ENCODE measurements at regions not wholly inside any gene's neighbourhood (a gene's known extent, or its start where the extent isn't known, plus 50 kb on each side); places are given as distances from the start of the nearest gene placed in this dataset.

DNA sequence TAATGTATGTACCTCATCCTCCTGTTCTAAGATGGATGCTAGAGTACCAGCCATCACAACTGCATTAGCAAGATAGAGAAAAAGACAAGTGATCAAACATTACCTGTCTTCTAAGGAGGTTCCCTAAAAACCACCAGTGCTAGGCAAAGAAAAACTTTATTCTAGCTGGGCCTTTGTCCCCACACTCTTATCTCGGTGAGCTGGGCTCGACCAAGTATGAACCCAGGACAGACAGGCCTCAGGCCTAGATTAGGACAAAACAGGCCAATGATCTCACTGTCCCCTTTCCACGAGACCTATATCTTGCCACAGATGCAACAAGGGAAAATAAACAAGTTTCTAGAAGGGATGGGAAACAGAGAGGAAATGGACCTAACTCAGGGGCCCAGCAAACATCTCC is 127.6 kb upstream of the PKDCC start:
- no peaks in the 10 kb centered on the region for H3K36me3 ChIP-seq (ENCODE audit: low read depth)
- no TSS peak for BruUV-seq (replicated peaks)
- no peak overlapping the region for H2AFZ ChIP-seq
- no peaks in the 10 kb centered on the region for H3K79me2 ChIP-seq (ENCODE audit: low read depth)
- peaks cover 26% of the 10 kb centered on the region for H3F3A ChIP-seq (ENCODE audit: insufficient read depth, low read depth)
- H4K20me1 ChIP-seq (ENCODE audit: insufficient read depth): no peaks in the 10 kb centered on the region
- TF ChIP-seq, protein P1, sequence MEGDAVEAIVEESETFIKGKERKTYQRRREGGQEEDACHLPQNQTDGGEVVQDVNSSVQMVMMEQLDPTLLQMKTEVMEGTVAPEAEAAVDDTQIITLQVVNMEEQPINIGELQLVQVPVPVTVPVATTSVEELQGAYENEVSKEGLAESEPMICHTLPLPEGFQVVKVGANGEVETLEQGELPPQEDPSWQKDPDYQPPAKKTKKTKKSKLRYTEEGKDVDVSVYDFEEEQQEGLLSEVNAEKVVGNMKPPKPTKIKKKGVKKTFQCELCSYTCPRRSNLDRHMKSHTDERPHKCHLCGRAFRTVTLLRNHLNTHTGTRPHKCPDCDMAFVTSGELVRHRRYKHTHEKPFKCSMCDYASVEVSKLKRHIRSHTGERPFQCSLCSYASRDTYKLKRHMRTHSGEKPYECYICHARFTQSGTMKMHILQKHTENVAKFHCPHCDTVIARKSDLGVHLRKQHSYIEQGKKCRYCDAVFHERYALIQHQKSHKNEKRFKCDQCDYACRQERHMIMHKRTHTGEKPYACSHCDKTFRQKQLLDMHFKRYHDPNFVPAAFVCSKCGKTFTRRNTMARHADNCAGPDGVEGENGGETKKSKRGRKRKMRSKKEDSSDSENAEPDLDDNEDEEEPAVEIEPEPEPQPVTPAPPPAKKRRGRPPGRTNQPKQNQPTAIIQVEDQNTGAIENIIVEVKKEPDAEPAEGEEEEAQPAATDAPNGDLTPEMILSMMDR (conservative IDR thresholded peaks at IDR 0.05): no peak
- no peak for TF ChIP-seq EZH2 (IDR thresholded peaks at IDR 0.05; ENCODE audit: low read depth)
- CTCF ChIA-PET: no interaction called here
- no peaks in the 10 kb centered on the region for H3K27me3 ChIP-seq (ENCODE audit: insufficient read depth, low read depth)
- no peak overlapping the region for H3K4me3 ChIP-seq
- H3K9me3 ChIP-seq (ENCODE audit: insufficient read depth, low read depth): peaks cover 3% of the 10 kb centered on the region; the same call in 1 of the 2 replicates
- intact Hi-C loops (cut with micrococcal nuclease; ENCODE audit: unreplicated experiment): loop anchor here (5.0 kb wide), 1 partner anchor 127 kb away; the partner anchor contains the start of gene PKDCC
- no peak for DNase-seq
- H3K27ac ChIP-seq: peak overlapping the region; percentile 76; the same call in 1 of the 2 replicates
- POLR2A ChIA-PET (ENCODE audit: unreplicated experiment): interaction anchor here (0.6 kb wide), 1 partner anchor 47 kb away, joined by 3 read pairs; no protein-coding TSS in a partner anchor
- H3K4me1 ChIP-seq (replicated peaks; ENCODE audit: insufficient read depth): peaks cover 33% of the 10 kb centered on the region
- no peaks in the 10 kb centered on the region for H3K9me2 ChIP-seq (ENCODE audit: insufficient read depth)
- H3K4me2 ChIP-seq: no peak overlapping the region; the same call in 1 of the 2 replicates

DNA sequence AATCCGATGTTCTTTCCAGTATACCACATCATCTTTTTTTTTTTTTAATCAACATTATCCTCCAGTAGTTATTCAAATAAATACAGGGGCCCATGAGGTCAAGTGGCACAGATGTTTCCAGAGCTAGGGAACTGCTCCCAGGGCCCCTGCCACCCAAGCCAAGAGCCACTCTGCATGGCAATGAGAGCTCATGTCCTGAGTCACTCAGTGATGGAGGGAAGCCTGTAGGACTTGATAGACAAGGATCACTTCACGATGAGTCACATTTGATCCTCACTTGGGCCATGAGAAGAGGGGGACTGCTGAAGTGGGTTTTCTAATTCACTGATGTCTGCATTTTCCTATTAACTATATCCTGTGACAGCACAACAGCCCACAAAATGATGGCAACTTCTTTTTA is 127.0 kb upstream of the PKDCC start:
- ChIA-PET CTCF (interaction anchor here (0.6 to 0.7 kb wide), 2 partner anchors 41 to 59 kb away, joined by 3 read pairs; no protein-coding TSS in a partner anchor), POLR2A (ENCODE audit: unreplicated experiment) (interaction anchor here (0.6 kb wide), 2 partner anchors 21 to 46 kb away, joined by 3 to 7 read pairs; no protein-coding TSS in a partner anchor)
- Histone ChIP-seq H3K27me3 (ENCODE audit: insufficient read depth, low read depth) (no peaks in the 10 kb centered on the region), H3K4me3 (no peak overlapping the region), H3K9me3 (ENCODE audit: insufficient read depth, low read depth) (peaks cover 8% of the 10 kb centered on the region; the same call in 1 of the 2 replicates), H4K20me1 (ENCODE audit: insufficient read depth) (no peaks in the 10 kb centered on the region), H3K27ac (peak overlapping the region; percentile 76; the same call in 1 of the 2 replicates), H3K4me1 (replicated peaks; ENCODE audit: insufficient read depth) (peaks cover 33% of the 10 kb centered on the region), H3K79me2 (ENCODE audit: low read depth) (no peaks in the 10 kb centered on the region), H3F3A (ENCODE audit: insufficient read depth, low read depth) (peaks cover 26% of the 10 kb centered on the region), H2AFZ (no peak overlapping the region), H3K36me3 (ENCODE audit: low read depth) (no peaks in the 10 kb centered on the region), H3K4me2 (peak overlapping the region; percentile 46), H3K9me2 (ENCODE audit: insufficient read depth) (no peaks in the 10 kb centered on the region)
- intact Hi-C loops (cut with micrococcal nuclease; ENCODE audit: unreplicated experiment): loop anchor here (5.0 kb wide), 1 partner anchor 126 kb away; the partner anchor contains the start of gene PKDCC
- peak; percentile 53 to 89 for DNase-seq
- TF ChIP-seq, protein P1 (conservative IDR thresholded peaks at IDR 0.05): no peak
- TF ChIP-seq EZH2 (IDR thresholded peaks at IDR 0.05; ENCODE audit: low read depth): no peak
- no TSS peak for BruUV-seq (replicated peaks)

GRCh38 chr2:41922177-41922576 is 125.6 kb upstream of the PKDCC start:
- no peak for TF ChIP-seq EZH2 (IDR thresholded peaks at IDR 0.05; ENCODE audit: low read depth)
- TF ChIP-seq, protein P1 (conservative IDR thresholded peaks at IDR 0.05): no peak
- intact Hi-C loops (cut with micrococcal nuclease; ENCODE audit: unreplicated experiment): loop anchor here (1.0 to 5.0 kb wide), 4 partner anchors 8 to 125 kb away; partner anchors contain the start of gene PKDCC
- BruUV-seq (replicated peaks): no TSS peak
- Histone ChIP-seq H3K36me3 (ENCODE audit: low read depth) (no peaks in the 10 kb centered on the region), H3K27ac (peak overlapping the region; percentile 76), H3K79me2 (ENCODE audit: low read depth) (no peaks in the 10 kb centered on the region), H3K9me2 (ENCODE audit: insufficient read depth) (no peaks in the 10 kb centered on the region), H3F3A (ENCODE audit: insufficient read depth, low read depth) (peaks cover 26% of the 10 kb centered on the region), H3K4me2 (peak overlapping the region; percentile 46), H3K4me3 (no peak overlapping the region), H3K27me3 (ENCODE audit: insufficient read depth, low read depth) (no peaks in the 10 kb centered on the region), H4K20me1 (ENCODE audit: insufficient read depth) (no peaks in the 10 kb centered on the region), H3K9me3 (ENCODE audit: insufficient read depth, low read depth) (peaks cover 8% of the 10 kb centered on the region; the same call in 1 of the 2 replicates), H3K4me1 (replicated peaks; ENCODE audit: insufficient read depth) (peaks cover 43% of the 10 kb centered on the region), H2AFZ (no peak overlapping the region; the same call in 1 of the 2 replicates)
- peak; percentile 85 to 97 for DNase-seq
- ChIA-PET POLR2A (ENCODE audit: unreplicated experiment) (no interaction called here), CTCF (no interaction called here)

All from PC-9 (cell line).